ENCODE measurements at regions not wholly inside any gene's neighbourhood (a gene's known extent, or its start where the extent isn't known, plus 50 kb on each side); places are given as distances from the start of the nearest gene placed in this dataset.
"Not testable (repeated sequence)": the region's sequence is repeated elsewhere in the genome, so short reads cannot be mapped to it uniquely, and the experiment has no call there.

DNA sequence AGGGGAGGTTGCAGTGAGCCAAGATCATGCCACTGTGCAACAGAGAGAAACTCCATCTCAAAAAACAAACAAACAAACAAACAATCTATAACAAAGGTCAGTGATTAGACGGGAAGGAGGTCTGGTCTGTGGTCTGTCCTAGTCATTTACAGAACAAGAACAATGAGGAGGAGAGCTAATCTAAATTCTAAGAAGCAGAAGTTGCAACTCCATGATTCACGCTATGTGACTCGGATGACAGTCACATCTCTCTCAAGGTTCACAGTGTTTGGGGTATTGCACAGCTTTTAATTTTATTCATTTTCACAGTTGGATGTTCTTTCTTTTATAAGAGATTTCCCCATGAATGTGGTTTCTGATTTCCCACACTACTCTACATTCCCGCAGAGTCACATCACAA is 218.7 kb upstream of the PIEZO2 start:
- Histone ChIP-seq H3K4me3 (ENCODE audit: low read length) (no peak overlapping the region), H3K36me3 (ENCODE audit: insufficient read depth, low read depth, low read length) (no peaks in the 10 kb centered on the region), H3K9ac (ENCODE audit: low read depth, low read length) (no peak overlapping the region), H3K27me3 (ENCODE audit: insufficient read depth, low read length) (no peaks in the 10 kb centered on the region), H3K9me3 (ENCODE audit: insufficient read depth, low read depth, low read length) (no peaks in the 10 kb centered on the region), H3K27ac (ENCODE audit: low read length) (no peak overlapping the region), H3K4me1 (ENCODE audit: insufficient read depth, low read length) (no peaks in the 10 kb centered on the region)

DNA sequence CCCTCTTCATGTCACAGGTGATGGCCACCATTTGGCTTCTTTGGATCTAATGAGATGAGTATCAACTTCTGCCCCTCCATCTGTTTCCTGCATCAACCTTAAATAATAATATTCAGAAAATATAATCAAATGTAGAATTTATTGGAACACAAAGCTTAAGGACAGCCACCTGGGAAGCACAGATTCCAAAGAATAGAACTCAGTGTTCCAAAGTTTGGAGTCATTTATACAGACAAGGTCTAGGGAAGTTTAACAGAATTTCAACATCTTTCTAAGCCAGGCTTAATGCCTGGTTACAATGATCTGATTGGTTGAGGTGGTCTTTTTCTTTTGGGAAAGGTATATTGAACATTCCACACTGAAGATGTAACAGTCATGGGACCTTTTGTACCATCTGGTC is 218.0 kb upstream of the PIEZO2 start:
- Histone ChIP-seq H3K4me1 (ENCODE audit: insufficient read depth, low read length) (no peaks in the 10 kb centered on the region), H3K36me3 (ENCODE audit: insufficient read depth, low read depth, low read length) (no peaks in the 10 kb centered on the region), H3K9ac (ENCODE audit: low read depth, low read length) (no peak overlapping the region), H3K27ac (ENCODE audit: low read length) (no peak overlapping the region), H3K4me3 (ENCODE audit: low read length) (no peak overlapping the region), H3K9me3 (ENCODE audit: insufficient read depth, low read depth, low read length) (no peaks in the 10 kb centered on the region), H3K27me3 (ENCODE audit: insufficient read depth, low read length) (no peaks in the 10 kb centered on the region)

DNA sequence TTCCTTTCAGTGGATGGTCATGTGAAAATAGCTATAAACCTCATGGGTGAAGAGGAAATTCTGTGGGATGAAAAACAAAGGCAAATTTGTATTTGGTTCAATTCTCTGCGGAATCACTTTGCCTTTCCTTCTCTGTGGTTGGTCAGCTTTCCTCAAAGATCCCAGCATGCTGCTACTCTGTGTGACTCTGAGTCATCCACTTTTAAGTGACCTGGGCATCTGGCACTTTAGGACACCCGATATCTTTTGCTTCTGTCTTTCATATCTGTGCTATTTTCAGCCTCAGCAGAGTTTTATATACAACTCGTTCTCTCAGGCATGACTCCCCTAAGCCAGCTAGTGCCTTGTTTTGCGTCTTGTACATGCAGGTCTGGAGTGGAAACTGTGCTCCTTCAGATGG is 217.0 kb upstream of the PIEZO2 start:
- Histone ChIP-seq H3K27me3 (ENCODE audit: insufficient read depth, low read length) (no peaks in the 10 kb centered on the region), H3K27ac (ENCODE audit: low read length) (no peak overlapping the region), H3K9me3 (ENCODE audit: insufficient read depth, low read depth, low read length) (no peaks in the 10 kb centered on the region), H3K4me3 (ENCODE audit: low read length) (no peak overlapping the region), H3K4me1 (ENCODE audit: insufficient read depth, low read length) (no peaks in the 10 kb centered on the region), H3K36me3 (ENCODE audit: insufficient read depth, low read depth, low read length) (no peaks in the 10 kb centered on the region), H3K9ac (ENCODE audit: low read depth, low read length) (no peak overlapping the region)

DNA sequence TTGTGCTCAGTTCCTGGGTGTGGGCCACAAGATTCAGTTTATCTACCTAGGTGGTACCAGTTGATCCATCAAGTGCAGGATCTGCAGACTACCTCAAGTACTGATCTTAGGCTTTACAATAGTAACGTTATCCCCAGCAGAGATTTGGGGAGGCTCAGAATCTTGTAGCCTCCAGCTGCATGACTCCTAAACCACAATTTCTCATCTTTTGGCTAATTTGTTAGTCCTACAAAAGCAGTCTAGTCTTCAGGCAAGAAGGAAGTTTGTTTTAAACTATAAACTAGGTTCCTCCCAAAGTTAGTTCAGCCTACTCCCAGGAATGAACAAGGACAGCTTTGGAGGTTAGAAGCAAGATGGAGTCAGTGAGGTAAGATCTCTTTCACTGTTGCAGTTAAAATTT is 213.5 kb upstream of the PIEZO2 start:
- Histone ChIP-seq H3K4me3 (ENCODE audit: low read length) (no peak overlapping the region), H3K36me3 (ENCODE audit: insufficient read depth, low read depth, low read length) (no peaks in the 10 kb centered on the region), H3K9me3 (ENCODE audit: insufficient read depth, low read depth, low read length) (no peaks in the 10 kb centered on the region), H3K4me1 (ENCODE audit: insufficient read depth, low read length) (no peaks in the 10 kb centered on the region), H3K27ac (ENCODE audit: low read length) (no peak overlapping the region), H3K27me3 (ENCODE audit: insufficient read depth, low read length) (no peaks in the 10 kb centered on the region), H3K9ac (ENCODE audit: low read depth, low read length) (no peak overlapping the region)

DNA sequence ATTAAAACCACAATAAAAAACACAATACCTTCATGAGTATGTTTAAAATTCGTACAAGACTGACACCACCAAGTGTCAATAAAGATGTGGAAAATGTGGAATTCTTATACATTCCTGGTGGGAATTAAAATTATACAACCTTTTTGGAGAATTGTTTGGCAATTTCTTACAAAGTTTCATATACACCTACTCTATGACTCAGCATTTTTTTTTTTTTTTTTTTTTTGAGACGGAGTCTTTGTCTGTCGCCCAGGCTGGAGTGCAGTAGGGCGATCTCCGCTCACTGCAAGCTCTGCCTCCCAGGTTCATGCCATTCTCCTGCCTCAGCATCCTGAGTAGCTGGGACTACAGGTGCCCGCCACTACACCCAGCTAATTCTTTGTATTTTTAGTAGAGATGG is 212.5 kb upstream of the PIEZO2 start:
- H3K9ac ChIP-seq (ENCODE audit: low read depth, low read length); H3K36me3 ChIP-seq (ENCODE audit: insufficient read depth, low read depth, low read length); H3K4me1 ChIP-seq (ENCODE audit: insufficient read depth, low read length): not testable (repeated sequence)

DNA sequence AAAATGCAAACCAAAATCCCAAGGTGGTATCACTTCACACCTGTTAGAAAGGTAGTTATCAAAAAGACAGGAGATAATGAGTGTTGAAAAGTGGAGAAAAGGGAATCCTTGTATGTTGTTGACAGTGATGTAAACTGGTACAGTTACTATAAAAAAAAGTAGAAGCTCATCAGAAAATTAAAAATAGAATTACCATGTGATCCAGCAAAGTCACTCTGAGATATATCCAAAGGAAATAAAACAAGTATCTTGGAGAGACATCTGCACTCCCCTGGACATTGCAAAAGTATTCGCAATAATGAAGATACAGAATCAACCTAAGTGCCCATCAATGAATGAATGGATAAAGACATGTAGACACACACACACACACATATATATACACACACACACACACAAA is 208.3 kb upstream of the PIEZO2 start:
- H3K9me3 ChIP-seq (ENCODE audit: insufficient read depth, low read depth, low read length), result no peaks in the 10 kb centered on the region
- no peak overlapping the region for H3K9ac ChIP-seq (ENCODE audit: low read depth, low read length)
- no peak overlapping the region for H3K4me3 ChIP-seq (ENCODE audit: low read length)
- H3K27ac ChIP-seq (ENCODE audit: low read length), result no peak overlapping the region
- H3K4me1 ChIP-seq (ENCODE audit: insufficient read depth, low read length), result no peaks in the 10 kb centered on the region
- H3K36me3 ChIP-seq (ENCODE audit: insufficient read depth, low read depth, low read length), result no peaks in the 10 kb centered on the region
- H3K27me3 ChIP-seq (ENCODE audit: insufficient read depth, low read length), result no peaks in the 10 kb centered on the region

More for the DNA sequence above, 212.5 kb upstream of the PIEZO2 start:
- not testable (repeated sequence) for H3K9me3 ChIP-seq (ENCODE audit: insufficient read depth, low read depth, low read length); H3K27ac ChIP-seq (ENCODE audit: low read length); H3K27me3 ChIP-seq (ENCODE audit: insufficient read depth, low read length); H3K4me3 ChIP-seq (ENCODE audit: low read length)

DNA sequence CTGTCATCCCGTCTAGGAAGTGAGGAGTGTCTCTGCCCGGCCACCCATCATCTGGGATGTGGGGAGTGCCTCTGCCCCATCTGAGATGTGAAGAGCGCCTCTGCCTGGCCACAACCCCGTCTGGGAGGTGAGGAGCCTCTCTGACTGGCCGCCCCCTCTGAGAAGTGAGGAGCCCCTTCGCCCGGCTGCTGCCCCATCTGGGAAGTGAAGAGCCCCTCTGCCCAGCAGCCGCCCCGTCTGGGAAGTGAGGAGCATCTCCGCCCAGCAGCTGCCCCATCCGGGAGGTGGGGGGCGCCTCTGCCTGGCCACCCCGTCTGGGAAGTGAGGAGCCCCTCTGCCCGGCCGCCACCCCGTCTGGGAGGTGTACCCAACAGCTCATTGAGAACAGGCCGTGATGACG is 195.2 kb upstream of the PIEZO2 start:
- H3K9ac ChIP-seq (ENCODE audit: low read depth, low read length); H3K27me3 ChIP-seq (ENCODE audit: insufficient read depth, low read length); H3K36me3 ChIP-seq (ENCODE audit: insufficient read depth, low read depth, low read length); H3K27ac ChIP-seq (ENCODE audit: low read length); H3K4me1 ChIP-seq (ENCODE audit: insufficient read depth, low read length); H3K4me3 ChIP-seq (ENCODE audit: low read length): not testable (repeated sequence)
- peaks cover 14% of the 10 kb centered on the region for H3K9me3 ChIP-seq (ENCODE audit: insufficient read depth, low read depth, low read length)

DNA sequence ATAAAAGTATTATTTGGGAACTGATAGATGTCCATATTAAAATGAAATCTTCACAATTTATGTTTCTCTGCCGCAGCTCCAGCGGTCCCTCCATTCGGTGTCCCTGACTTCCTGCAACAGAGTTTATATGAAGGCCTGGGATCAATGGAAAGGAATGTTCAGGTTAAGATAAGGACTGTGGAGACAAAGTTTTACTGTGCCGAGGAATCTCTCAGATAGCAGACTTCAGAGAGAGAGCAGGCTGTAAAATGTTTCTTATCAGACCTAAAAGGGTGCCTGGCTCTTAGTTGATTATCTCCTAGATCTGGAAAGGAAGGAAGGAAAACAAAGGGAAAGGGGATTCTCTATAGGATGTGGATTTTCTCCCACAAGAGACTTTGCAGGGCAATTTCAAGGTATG is 193.7 kb upstream of the PIEZO2 start:
- Histone ChIP-seq H3K9me3 (ENCODE audit: insufficient read depth, low read depth, low read length) (peaks cover 7% of the 10 kb centered on the region), H3K36me3 (ENCODE audit: insufficient read depth, low read depth, low read length) (no peaks in the 10 kb centered on the region), H3K4me1 (ENCODE audit: insufficient read depth, low read length) (no peaks in the 10 kb centered on the region), H3K27me3 (ENCODE audit: insufficient read depth, low read length) (no peaks in the 10 kb centered on the region), H3K9ac (ENCODE audit: low read depth, low read length) (no peak overlapping the region), H3K27ac (ENCODE audit: low read length) (no peak overlapping the region), H3K4me3 (ENCODE audit: low read length) (no peak overlapping the region)

DNA sequence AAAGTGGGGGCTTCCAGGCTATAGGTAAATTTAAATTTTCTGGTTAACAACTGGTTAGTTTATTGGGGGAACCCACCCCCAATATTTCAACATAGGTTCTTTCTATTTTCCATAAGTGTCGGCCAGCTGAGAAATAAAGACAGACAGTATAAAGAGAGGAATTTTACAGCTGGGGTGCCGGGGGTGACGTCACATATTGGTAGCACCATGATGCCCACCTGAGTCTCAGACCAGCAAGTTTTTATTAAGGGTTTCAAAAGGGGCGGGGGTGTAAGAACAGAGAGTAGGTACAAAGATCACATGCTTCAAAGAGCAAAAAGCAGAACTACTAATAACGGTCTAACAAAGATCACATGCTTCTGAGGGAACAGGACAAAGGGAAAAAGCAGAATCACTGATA is 192.7 kb upstream of the PIEZO2 start:
- not testable (repeated sequence) for H3K27ac ChIP-seq (ENCODE audit: low read length); H3K4me3 ChIP-seq (ENCODE audit: low read length); H3K9ac ChIP-seq (ENCODE audit: low read depth, low read length); H3K36me3 ChIP-seq (ENCODE audit: insufficient read depth, low read depth, low read length); H3K4me1 ChIP-seq (ENCODE audit: insufficient read depth, low read length); H3K9me3 ChIP-seq (ENCODE audit: insufficient read depth, low read depth, low read length); H3K27me3 ChIP-seq (ENCODE audit: insufficient read depth, low read length)

DNA sequence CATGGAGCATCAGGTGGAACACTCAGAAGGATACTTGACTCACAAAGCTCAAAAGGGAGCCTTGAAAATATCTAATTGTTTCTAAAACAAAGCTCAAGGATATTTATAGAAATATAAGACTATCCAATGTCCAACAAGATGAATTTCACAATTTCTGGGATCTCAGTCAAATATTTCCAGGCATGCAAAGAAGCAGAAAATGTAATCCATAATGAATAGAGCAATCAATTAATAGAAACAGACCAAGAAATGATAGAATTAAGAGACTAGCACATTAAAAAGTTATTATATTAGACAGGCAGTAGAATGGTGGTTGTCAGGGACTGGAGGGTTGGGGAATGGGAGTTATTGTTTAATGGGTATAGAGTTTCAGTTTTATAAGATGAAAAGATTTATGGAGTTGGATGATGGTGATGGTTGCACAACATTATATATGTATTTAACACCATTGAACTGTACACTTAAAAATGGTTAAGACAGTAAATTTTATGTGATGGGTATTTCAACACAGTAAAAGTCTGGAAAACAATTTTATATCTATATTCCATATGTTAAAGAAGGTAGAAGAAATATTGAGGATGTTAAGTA is 189.9 kb upstream of the PIEZO2 start:
- Histone ChIP-seq H3K9ac (ENCODE audit: low read depth, low read length) (no peak overlapping the region), H3K27me3 (ENCODE audit: insufficient read depth, low read length) (no peaks in the 10 kb centered on the region), H3K4me1 (ENCODE audit: insufficient read depth, low read length) (peaks cover 3% of the 10 kb centered on the region; the same call in 1 of the 2 replicates), H3K9me3 (ENCODE audit: insufficient read depth, low read depth, low read length) (peaks cover 7% of the 10 kb centered on the region; the same call in 1 of the 2 replicates), H3K36me3 (ENCODE audit: insufficient read depth, low read depth, low read length) (no peaks in the 10 kb centered on the region), H3K4me3 (ENCODE audit: low read length) (no peak overlapping the region), H3K27ac (ENCODE audit: low read length) (no peak overlapping the region)

DNA sequence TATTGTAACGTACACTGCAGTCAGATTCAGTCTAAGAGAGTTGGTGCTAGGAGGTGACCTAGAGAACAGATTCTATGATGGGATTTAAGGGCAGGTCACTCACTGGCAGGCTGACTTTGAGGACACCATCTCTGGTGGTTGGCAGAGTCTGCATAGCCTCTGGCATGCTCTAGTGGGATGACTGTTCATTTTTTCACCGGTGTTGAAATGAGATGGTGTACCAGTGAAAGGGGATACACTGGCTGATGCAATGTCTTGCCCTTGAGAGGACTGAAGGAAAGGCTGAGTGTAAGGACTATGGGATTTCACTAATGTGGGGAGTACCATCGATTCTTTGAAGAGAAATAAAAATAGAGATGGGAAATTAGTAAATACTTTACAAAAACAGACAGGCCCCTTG is 186.9 kb upstream of the PIEZO2 start:
- Histone ChIP-seq H3K4me1 (ENCODE audit: insufficient read depth, low read length) (peaks cover 4% of the 10 kb centered on the region; the same call in 1 of the 2 replicates), H3K9ac (ENCODE audit: low read depth, low read length) (no peak overlapping the region), H3K36me3 (ENCODE audit: insufficient read depth, low read depth, low read length) (no peaks in the 10 kb centered on the region), H3K9me3 (ENCODE audit: insufficient read depth, low read depth, low read length) (no peaks in the 10 kb centered on the region), H3K27ac (ENCODE audit: low read length) (no peak overlapping the region), H3K4me3 (ENCODE audit: low read length) (no peak overlapping the region), H3K27me3 (ENCODE audit: insufficient read depth, low read length) (no peaks in the 10 kb centered on the region)

DNA sequence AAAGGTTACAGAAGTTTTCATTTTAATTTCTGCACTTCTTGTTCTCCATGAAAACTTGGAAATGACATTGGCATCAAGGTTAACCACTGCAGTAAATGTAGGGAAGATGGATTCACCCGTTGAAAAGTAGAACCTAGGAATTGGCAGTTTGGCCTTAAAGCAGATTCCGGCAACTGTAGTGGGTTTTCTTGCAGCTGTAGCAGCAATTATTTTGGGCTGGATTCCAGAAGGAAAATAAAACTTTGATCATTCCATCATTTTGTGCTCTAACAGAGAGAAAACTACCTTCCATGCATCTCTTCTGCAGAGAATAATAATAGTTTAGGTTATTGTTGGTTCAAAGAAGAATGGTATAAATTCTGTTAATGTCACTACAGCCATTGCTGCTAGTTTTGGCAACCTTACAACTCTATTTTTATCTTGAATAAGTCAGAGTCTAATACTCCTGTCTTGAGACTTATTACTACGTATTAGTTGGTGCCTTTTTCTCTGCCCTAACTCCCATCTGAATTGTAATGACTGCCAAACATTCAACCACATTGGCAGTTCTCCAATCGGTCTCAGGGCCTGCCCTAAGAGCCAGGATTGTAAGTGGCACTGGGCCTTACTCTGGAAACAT is 178.1 kb upstream of the PIEZO2 start:
- Histone ChIP-seq H3K4me1 (ENCODE audit: insufficient read depth, low read length) (no peaks in the 10 kb centered on the region), H3K4me3 (ENCODE audit: low read length) (no peak overlapping the region), H3K36me3 (ENCODE audit: insufficient read depth, low read depth, low read length) (no peaks in the 10 kb centered on the region), H3K27ac (ENCODE audit: low read length) (no peak overlapping the region), H3K27me3 (ENCODE audit: insufficient read depth, low read length) (no peaks in the 10 kb centered on the region), H3K9me3 (ENCODE audit: insufficient read depth, low read depth, low read length) (no peaks in the 10 kb centered on the region), H3K9ac (ENCODE audit: low read depth, low read length) (no peak overlapping the region)
